ENCODE measurements at regions not wholly inside any gene's neighbourhood (a gene's known extent, or its start where the extent isn't known, plus 50 kb on each side); places are given as distances from the start of the nearest gene placed in this dataset.

- Mint-ChIP-seq H3K27me3 (ENCODE audit: insufficient read depth, unreplicated experiment) (peaks cover 56% of the 10 kb centered on the region), H3K4me1 (ENCODE audit: insufficient read depth, unreplicated experiment) (no peaks in the 10 kb centered on the region), H3K9me3 (ENCODE audit: unreplicated experiment) (no peaks in the 10 kb centered on the region), H3K36me3 (ENCODE audit: insufficient read depth, unreplicated experiment) (no peaks in the 10 kb centered on the region), H3K4me3 (ENCODE audit: unreplicated experiment) (no peak overlapping the region), H3K27ac (ENCODE audit: low read depth, unreplicated experiment) (no peak overlapping the region)
- CTCF ChIA-PET: no interaction called here
- no TSS peak for BruUV-seq (replicated peaks)
- intact Hi-C loops (cut with micrococcal nuclease): no loop called here
- DNase-seq (ENCODE audit: unreplicated experiment): no peak
- POLR2A ChIA-PET: no interaction called here
- TF ChIP-seq CTCF (IDR thresholded peaks at IDR 0.05; ENCODE audit: unreplicated experiment): no peak
These were observed 142.4 kb downstream of the DACT1 start for GRCh38 chr14:58780185-58780584.

GRCh38 chr14:58780605-58781004 lies 142.8 kb downstream of the DACT1 start:
- peaks cover 52% of the 10 kb centered on the region for H3K27me3 Mint-ChIP-seq (ENCODE audit: insufficient read depth, unreplicated experiment)
- H3K9me3 Mint-ChIP-seq (ENCODE audit: unreplicated experiment): no peaks in the 10 kb centered on the region
- TF ChIP-seq CTCF (IDR thresholded peaks at IDR 0.05; ENCODE audit: unreplicated experiment): no peak
- no peaks in the 10 kb centered on the region for H3K4me1 Mint-ChIP-seq (ENCODE audit: insufficient read depth, unreplicated experiment)
- POLR2A ChIA-PET: no interaction called here
- no peak overlapping the region for H3K4me3 Mint-ChIP-seq (ENCODE audit: unreplicated experiment)
- DNase-seq (ENCODE audit: unreplicated experiment): no peak
- intact Hi-C loops (cut with micrococcal nuclease): no loop called here
- CTCF ChIA-PET: no interaction called here
- no peaks in the 10 kb centered on the region for H3K36me3 Mint-ChIP-seq (ENCODE audit: insufficient read depth, unreplicated experiment)
- BruUV-seq (replicated peaks): no TSS peak
- H3K27ac Mint-ChIP-seq (ENCODE audit: low read depth, unreplicated experiment): no peak overlapping the region

GRCh38 chr14:58782011-58782410 lies 144.2 kb downstream of the DACT1 start:
- no peaks in the 10 kb centered on the region for H3K36me3 Mint-ChIP-seq (ENCODE audit: insufficient read depth, unreplicated experiment)
- H3K4me3 Mint-ChIP-seq (ENCODE audit: unreplicated experiment): no peak overlapping the region
- H3K27me3 Mint-ChIP-seq (ENCODE audit: insufficient read depth, unreplicated experiment): peaks cover 38% of the 10 kb centered on the region
- no peak for DNase-seq (ENCODE audit: unreplicated experiment)
- H3K9me3 Mint-ChIP-seq (ENCODE audit: unreplicated experiment): no peaks in the 10 kb centered on the region
- H3K27ac Mint-ChIP-seq (ENCODE audit: low read depth, unreplicated experiment): no peak overlapping the region
- BruUV-seq (replicated peaks): no TSS peak
- intact Hi-C loops (cut with micrococcal nuclease): no loop called here
- no peaks in the 10 kb centered on the region for H3K4me1 Mint-ChIP-seq (ENCODE audit: insufficient read depth, unreplicated experiment)
- ChIA-PET POLR2A (no interaction called here), CTCF (interaction anchor here (0.6 kb wide), 2 partner anchors 7 to 243 kb away, joined by 3 to 4 read pairs; no protein-coding TSS in a partner anchor)
- no peak for TF ChIP-seq CTCF (IDR thresholded peaks at IDR 0.05; ENCODE audit: unreplicated experiment)

GRCh38 chr14:58783792-58784511 lies 146.2 kb downstream of the DACT1 start:
- Mint-ChIP-seq H3K36me3 (ENCODE audit: insufficient read depth, unreplicated experiment) (no peaks in the 10 kb centered on the region), H3K9me3 (ENCODE audit: unreplicated experiment) (no peaks in the 10 kb centered on the region), H3K4me3 (ENCODE audit: unreplicated experiment) (no peak overlapping the region), H3K27me3 (ENCODE audit: insufficient read depth, unreplicated experiment) (peaks cover 19% of the 10 kb centered on the region), H3K27ac (ENCODE audit: low read depth, unreplicated experiment) (no peak overlapping the region), H3K4me1 (ENCODE audit: insufficient read depth, unreplicated experiment) (no peaks in the 10 kb centered on the region)
- DNase-seq (ENCODE audit: unreplicated experiment): no peak
- intact Hi-C loops (cut with micrococcal nuclease): no loop called here
- POLR2A ChIA-PET: no interaction called here
- CTCF ChIA-PET: interaction anchor here (1.1 kb wide), 1 partner anchor 237 kb away, joined by 3 read pairs; no protein-coding TSS in a partner anchor
- no peak for TF ChIP-seq CTCF (IDR thresholded peaks at IDR 0.05; ENCODE audit: unreplicated experiment)
- BruUV-seq (replicated peaks): no TSS peak

Data from MCF 10A (cell line).